Thyroid gland (tissue), 4 donors: ENCODE measurements at regions not wholly inside any gene's neighbourhood (a gene's known extent, or its start where the extent isn't known, plus 50 kb on each side); places are given as distances from the start of the nearest gene placed in this dataset.

Experiments
- POLR2A ChIP-seq, 2 donors: fragments of 450-650 bp; IDR thresholded peaks; one replicate each; pipeline ENCODE4 v1.6.1; 2017; ENCODE audit warnings: antibody characterized with exemption in 2 of 2, mild to moderate bottlenecking in 2 of 2, moderate library complexity in 1 of 2
- TF ChIP-seq, protein P1 (sequence below), 6 experiments: fragments of 200-600 bp in 3 of 6; fragments of 450-650 bp in 3 of 6; sonication (generic) in 3 of 6; IDR thresholded peaks; one replicate each; pipeline ENCODE4 v1.5.1; 2016 to 2019; ENCODE audit warnings: antibody characterized with exemption in 6 of 6, mild to moderate bottlenecking in 2 of 6, inconsistent platforms in 1 of 6, moderate library complexity in 1 of 6

- TF ChIP-seq, protein P1, sequence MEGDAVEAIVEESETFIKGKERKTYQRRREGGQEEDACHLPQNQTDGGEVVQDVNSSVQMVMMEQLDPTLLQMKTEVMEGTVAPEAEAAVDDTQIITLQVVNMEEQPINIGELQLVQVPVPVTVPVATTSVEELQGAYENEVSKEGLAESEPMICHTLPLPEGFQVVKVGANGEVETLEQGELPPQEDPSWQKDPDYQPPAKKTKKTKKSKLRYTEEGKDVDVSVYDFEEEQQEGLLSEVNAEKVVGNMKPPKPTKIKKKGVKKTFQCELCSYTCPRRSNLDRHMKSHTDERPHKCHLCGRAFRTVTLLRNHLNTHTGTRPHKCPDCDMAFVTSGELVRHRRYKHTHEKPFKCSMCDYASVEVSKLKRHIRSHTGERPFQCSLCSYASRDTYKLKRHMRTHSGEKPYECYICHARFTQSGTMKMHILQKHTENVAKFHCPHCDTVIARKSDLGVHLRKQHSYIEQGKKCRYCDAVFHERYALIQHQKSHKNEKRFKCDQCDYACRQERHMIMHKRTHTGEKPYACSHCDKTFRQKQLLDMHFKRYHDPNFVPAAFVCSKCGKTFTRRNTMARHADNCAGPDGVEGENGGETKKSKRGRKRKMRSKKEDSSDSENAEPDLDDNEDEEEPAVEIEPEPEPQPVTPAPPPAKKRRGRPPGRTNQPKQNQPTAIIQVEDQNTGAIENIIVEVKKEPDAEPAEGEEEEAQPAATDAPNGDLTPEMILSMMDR (IDR thresholded peaks at IDR 0.05) = no peak
- no peak for TF ChIP-seq POLR2A (IDR thresholded peaks at IDR 0.05)
These were observed 113.3 kb upstream of the LIPC start for GRCh38 chr15:58318517-58318916.
